ENCODE measurements at regions not wholly inside any gene's neighbourhood (a gene's known extent, or its start where the extent isn't known, plus 50 kb on each side); places are given as distances from the start of the nearest gene placed in this dataset.

DNA sequence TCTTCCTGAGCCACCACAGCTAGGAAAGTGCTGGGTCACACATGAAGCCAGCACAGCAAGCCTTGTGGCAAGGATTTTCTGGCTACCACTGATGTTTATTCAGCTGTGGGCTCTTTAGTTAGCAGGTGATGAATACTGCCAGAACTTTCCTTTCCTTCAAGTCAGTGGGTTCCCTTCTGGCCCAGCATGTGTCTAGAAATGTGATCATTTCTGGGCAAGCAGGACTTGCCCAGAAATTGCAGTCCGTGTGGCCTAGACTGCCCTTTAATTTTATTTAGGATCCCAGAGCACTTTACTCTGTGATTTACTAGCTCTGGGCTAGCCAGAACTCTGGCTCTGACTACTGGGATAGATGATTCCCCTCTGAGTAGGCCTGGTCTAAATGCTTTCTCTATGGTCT lies 397.5 kb downstream of the ZIC4 start:
- Histone ChIP-seq H3K9ac (ENCODE audit: low read depth, low read length) (no peak overlapping the region), H2BK15ac (ENCODE audit: low read depth, low read length) (no peak overlapping the region), H4K20me1 (ENCODE audit: insufficient read depth, low read length) (no peaks in the 10 kb centered on the region), H3K4me2 (ENCODE audit: low read depth, low read length) (no peak overlapping the region), H3K9me3 (ENCODE audit: control insufficient read depth, insufficient read depth, low read length) (no peaks in the 10 kb centered on the region), H2AK5ac (ENCODE audit: low read depth, low read length) (no peak overlapping the region), H4K8ac (ENCODE audit: low read depth in 2 of 2, low read length in 2 of 2) (no peak overlapping the region), H2BK20ac (ENCODE audit: low read depth, low read length) (no peak overlapping the region), H3K4me3 (ENCODE audit: insufficient read depth, low read depth, low read length) (no peak overlapping the region), H2BK120ac (ENCODE audit: low read depth, low read length) (no peak overlapping the region), H4K91ac (ENCODE audit: insufficient read depth, low read depth, low read length) (no peak overlapping the region), H3K4me1 (ENCODE audit: control insufficient read depth, insufficient read depth, low read length) (no peaks in the 10 kb centered on the region), H3K14ac (replicated peaks; ENCODE audit: low read depth, low read length) (no peak overlapping the region), H2AK9ac (replicated peaks; ENCODE audit: low read depth, low read length, poor library complexity) (no peak overlapping the region), H3K9me1 (ENCODE audit: insufficient read depth, low read length) (no peaks in the 10 kb centered on the region), H3K27me3 (ENCODE audit: control insufficient read depth, insufficient read depth, low read length) (no peaks in the 10 kb centered on the region), H4K5ac (ENCODE audit: low read depth, low read length) (no peak overlapping the region), H3K4ac (ENCODE audit: low read depth, low read length) (no peak overlapping the region), H2AFZ (replicated peaks; ENCODE audit: low read length, poor library complexity) (no peak overlapping the region), H2BK5ac (ENCODE audit: low read depth, low read length, poor library complexity, severe bottlenecking) (no peak overlapping the region), H3K56ac (ENCODE audit: extremely low read depth, insufficient read depth, low read length) (no peak overlapping the region), H3K36me3 (ENCODE audit: control insufficient read depth, insufficient read depth, low read length) (no peaks in the 10 kb centered on the region), H3K23ac (ENCODE audit: low read depth, low read length) (no peak overlapping the region), H3K27ac (ENCODE audit: insufficient read depth, low read length) (no peak overlapping the region), H3K18ac (ENCODE audit: low read depth, low read length) (no peak overlapping the region), H3K79me1 (ENCODE audit: low read depth in 1 of 2, low read length in 2 of 2) (no peaks in the 10 kb centered on the region)
- POLR2A ChIA-PET (ENCODE audit: unreplicated experiment) = no interaction called here
- ATAC-seq (ENCODE audit: low read depth) = no peak
- DNase-seq = no peak
- TF ChIP-seq CHD1 (IDR thresholded peaks at IDR 0.05; ENCODE audit: low read depth, low read length) (no peak), FOS (IDR thresholded peaks at IDR 0.05; ENCODE audit: low read depth, low read length) (no peak), RAD21 (IDR thresholded peaks at IDR 0.05; ENCODE audit: low read length) (no peak), CEBPB (IDR thresholded peaks at IDR 0.05; ENCODE audit: low read depth, low read length) (no peak), MXI1 (IDR thresholded peaks at IDR 0.05; ENCODE audit: borderline replicate concordance, low read depth, low read length) (no peak), NFE2L2 (IDR thresholded peaks at IDR 0.05; ENCODE audit: low read depth, low read length) (no peak), MAFK (IDR thresholded peaks at IDR 0.05; ENCODE audit: low read depth, low read length) (no peak), BHLHE40 (IDR thresholded peaks at IDR 0.05; ENCODE audit: low read depth, low read length) (no peak), POLR2A (IDR thresholded peaks at IDR 0.05; ENCODE audit: low read depth, low read length) (no peak)
- TF ChIP-seq, protein P1, sequence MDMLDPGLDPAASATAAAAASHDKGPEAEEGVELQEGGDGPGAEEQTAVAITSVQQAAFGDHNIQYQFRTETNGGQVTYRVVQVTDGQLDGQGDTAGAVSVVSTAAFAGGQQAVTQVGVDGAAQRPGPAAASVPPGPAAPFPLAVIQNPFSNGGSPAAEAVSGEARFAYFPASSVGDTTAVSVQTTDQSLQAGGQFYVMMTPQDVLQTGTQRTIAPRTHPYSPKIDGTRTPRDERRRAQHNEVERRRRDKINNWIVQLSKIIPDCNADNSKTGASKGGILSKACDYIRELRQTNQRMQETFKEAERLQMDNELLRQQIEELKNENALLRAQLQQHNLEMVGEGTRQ (IDR thresholded peaks at IDR 0.05; ENCODE audit: low read depth, low read length) = no peak
- TF ChIP-seq, protein P2, sequence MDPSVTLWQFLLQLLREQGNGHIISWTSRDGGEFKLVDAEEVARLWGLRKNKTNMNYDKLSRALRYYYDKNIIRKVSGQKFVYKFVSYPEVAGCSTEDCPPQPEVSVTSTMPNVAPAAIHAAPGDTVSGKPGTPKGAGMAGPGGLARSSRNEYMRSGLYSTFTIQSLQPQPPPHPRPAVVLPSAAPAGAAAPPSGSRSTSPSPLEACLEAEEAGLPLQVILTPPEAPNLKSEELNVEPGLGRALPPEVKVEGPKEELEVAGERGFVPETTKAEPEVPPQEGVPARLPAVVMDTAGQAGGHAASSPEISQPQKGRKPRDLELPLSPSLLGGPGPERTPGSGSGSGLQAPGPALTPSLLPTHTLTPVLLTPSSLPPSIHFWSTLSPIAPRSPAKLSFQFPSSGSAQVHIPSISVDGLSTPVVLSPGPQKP (IDR thresholded peaks at IDR 0.05; ENCODE audit: borderline replicate concordance, low read depth, low read length) = no peak
- intact Hi-C loops (cut with micrococcal nuclease) (no loop called here), dilution Hi-C loops (cut with HindIII; ENCODE audit: low sequenced_read_pairs, unreplicated experiment) (no loop called here), in situ Hi-C loops (cut with MboI; ENCODE audit: low sequenced_read_pairs) (no loop called here)
- no TSS peak for BruUV-seq (replicated peaks)
- CTCF ChIA-PET = no interaction called here
- no CpG with 5 or more reads among the region's 1 CpG for WGBS, 2 experiments (ENCODE audit: extremely low coverage in 2 of 2, insufficient read length in 1 of 2)
